ENCODE measurements at regions not wholly inside any gene's neighbourhood (a gene's known extent, or its start where the extent isn't known, plus 50 kb on each side); places are given as distances from the start of the nearest gene placed in this dataset.

GRCh38 chr7:19206721-19207120, 61.5 kb upstream of the FERD3L start:
- no peak for DNase-seq

GRCh38 chr7:19203686-19204085, 58.5 kb upstream of the FERD3L start:
- no peak for DNase-seq

DNA sequence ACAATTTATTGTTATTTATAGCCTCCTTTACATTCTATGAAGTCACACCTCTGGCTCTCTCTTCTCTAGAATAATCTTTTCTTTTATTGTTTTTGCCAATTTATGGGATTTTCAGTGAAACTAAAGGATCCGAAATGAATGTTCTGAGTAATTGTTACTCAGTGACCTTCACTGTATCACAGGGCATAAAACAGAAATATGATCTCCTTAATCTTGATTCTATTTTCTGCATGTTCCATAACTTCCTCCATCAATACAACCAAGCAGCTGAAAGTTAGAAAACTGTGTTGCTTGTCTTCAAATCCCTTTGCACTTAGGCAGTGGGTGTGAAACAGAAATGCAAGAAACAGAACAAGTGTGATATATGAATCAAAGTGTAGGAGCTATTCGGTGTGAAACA, 57.4 kb upstream of the FERD3L start:
- DNase-seq, result no peak
